ENCODE measurements at regions not wholly inside any gene's neighbourhood (a gene's known extent, or its start where the extent isn't known, plus 50 kb on each side); places are given as distances from the start of the nearest gene placed in this dataset.

DNA sequence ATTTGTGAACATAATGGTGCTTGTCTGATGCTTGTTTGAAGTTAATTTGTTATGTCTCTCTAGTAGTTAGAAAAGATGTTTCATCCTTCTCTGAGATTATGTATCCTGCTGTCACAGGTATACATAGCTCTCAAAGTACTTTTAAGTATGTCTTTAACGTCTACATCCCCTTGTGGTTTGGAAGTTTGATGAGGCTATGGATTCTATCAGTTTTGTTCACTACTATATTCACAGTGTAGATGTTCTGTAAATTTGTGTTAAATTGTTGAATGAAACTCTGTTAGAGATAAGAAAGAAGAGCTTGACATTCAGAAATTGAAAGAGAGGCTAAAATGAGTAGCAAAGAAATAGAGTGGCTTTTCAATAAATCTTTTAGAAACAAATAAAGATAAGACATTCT lies 304.6 kb upstream of the MIR17HG start:
- H3K36me3 ChIP-seq, result no peaks in the 10 kb centered on the region
- intact Hi-C loops (cut with DNase I), result no loop called here
- no peaks in the 10 kb centered on the region for H3K27me3 ChIP-seq
- no peaks in the 10 kb centered on the region for H3K4me1 ChIP-seq
- H3K9me3 ChIP-seq, result no peaks in the 10 kb centered on the region
- H3K4me3 ChIP-seq, result no peak overlapping the region
- no peak for TF ChIP-seq CTCF (IDR thresholded peaks at IDR 0.05)
- no peak for TF ChIP-seq POLR2AphosphoS5 (IDR thresholded peaks at IDR 0.05; ENCODE audit: insufficient read depth in 1 of 2, low read depth in 1 of 2)
- no peak for TF ChIP-seq POLR2A (IDR thresholded peaks at IDR 0.05)
- DNase-seq (ENCODE audit: extremely low spot score in 2 of 2), result no peak
- H3K27ac ChIP-seq, result no peak overlapping the region

GRCh38 chr13:91045351-91046034 lies 302.0 kb upstream of the MIR17HG start:
- TF ChIP-seq POLR2AphosphoS5 (IDR thresholded peaks at IDR 0.05; ENCODE audit: insufficient read depth in 1 of 2, low read depth in 1 of 2) (no peak), POLR2A (IDR thresholded peaks at IDR 0.05) (no peak), CTCF (IDR thresholded peaks at IDR 0.05) (no peak)
- H3K27ac ChIP-seq, result no peak overlapping the region
- no peaks in the 10 kb centered on the region for H3K4me1 ChIP-seq
- no peak overlapping the region for H3K4me3 ChIP-seq
- intact Hi-C loops (cut with DNase I), result no loop called here
- no peaks in the 10 kb centered on the region for H3K36me3 ChIP-seq
- no peaks in the 10 kb centered on the region for H3K9me3 ChIP-seq
- no peak for DNase-seq (ENCODE audit: extremely low spot score in 2 of 2)
- H3K27me3 ChIP-seq, result no peaks in the 10 kb centered on the region

GRCh38 chr13:91046715-91047327 lies 300.7 kb upstream of the MIR17HG start:
- H3K4me3 ChIP-seq, result no peak overlapping the region
- H3K27ac ChIP-seq, result no peak overlapping the region
- no peaks in the 10 kb centered on the region for H3K27me3 ChIP-seq
- DNase-seq (ENCODE audit: extremely low spot score in 2 of 2), result no peak
- intact Hi-C loops (cut with DNase I), result no loop called here
- TF ChIP-seq POLR2AphosphoS5 (IDR thresholded peaks at IDR 0.05; ENCODE audit: insufficient read depth in 1 of 2, low read depth in 1 of 2), result no peak
- no peak for TF ChIP-seq CTCF (IDR thresholded peaks at IDR 0.05)
- no peak for TF ChIP-seq POLR2A (IDR thresholded peaks at IDR 0.05)
- no peaks in the 10 kb centered on the region for H3K36me3 ChIP-seq
- H3K4me1 ChIP-seq, result no peaks in the 10 kb centered on the region
- no peaks in the 10 kb centered on the region for H3K9me3 ChIP-seq

GRCh38 chr13:91050970-91051369 lies 296.5 kb upstream of the MIR17HG start:
- no peaks in the 10 kb centered on the region for H3K9me3 ChIP-seq
- no peak for DNase-seq (ENCODE audit: extremely low spot score in 2 of 2)
- H3K4me3 ChIP-seq, result no peak overlapping the region
- H3K4me1 ChIP-seq, result no peaks in the 10 kb centered on the region
- TF ChIP-seq POLR2AphosphoS5 (IDR thresholded peaks at IDR 0.05; ENCODE audit: insufficient read depth in 1 of 2, low read depth in 1 of 2), result no peak
- TF ChIP-seq CTCF (IDR thresholded peaks at IDR 0.05), result no peak
- no peak for TF ChIP-seq POLR2A (IDR thresholded peaks at IDR 0.05)
- intact Hi-C loops (cut with DNase I), result no loop called here
- no peaks in the 10 kb centered on the region for H3K36me3 ChIP-seq
- H3K27ac ChIP-seq, result no peak overlapping the region
- no peaks in the 10 kb centered on the region for H3K27me3 ChIP-seq

DNA sequence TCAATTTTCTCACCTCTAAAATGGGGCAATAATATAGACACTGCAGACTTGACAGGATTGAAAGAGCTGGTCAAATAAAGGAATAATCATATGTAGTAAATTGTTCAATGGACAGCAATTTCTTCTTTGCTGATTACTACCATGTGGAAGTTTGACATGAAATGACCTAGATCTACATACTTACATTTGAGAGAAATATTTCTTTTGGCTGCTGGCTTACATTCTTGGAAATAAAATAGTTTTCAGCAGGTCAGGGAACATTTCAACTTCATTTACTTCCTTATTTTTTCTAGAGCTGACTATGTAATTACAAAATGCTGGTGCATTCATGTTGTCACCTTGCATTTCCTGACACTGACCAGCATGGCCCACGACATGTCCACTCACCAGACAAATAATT lies 294.6 kb upstream of the MIR17HG start:
- H3K4me1 ChIP-seq, result no peaks in the 10 kb centered on the region
- H3K36me3 ChIP-seq, result no peaks in the 10 kb centered on the region
- TF ChIP-seq CTCF (IDR thresholded peaks at IDR 0.05), result no peak
- no peak for TF ChIP-seq POLR2AphosphoS5 (IDR thresholded peaks at IDR 0.05; ENCODE audit: insufficient read depth in 1 of 2, low read depth in 1 of 2)
- no peak for TF ChIP-seq POLR2A (IDR thresholded peaks at IDR 0.05)
- intact Hi-C loops (cut with DNase I), result no loop called here
- DNase-seq (ENCODE audit: extremely low spot score in 2 of 2), result no peak
- H3K27ac ChIP-seq, result no peak overlapping the region
- H3K9me3 ChIP-seq, result no peaks in the 10 kb centered on the region
- no peaks in the 10 kb centered on the region for H3K27me3 ChIP-seq
- no peak overlapping the region for H3K4me3 ChIP-seq

All from vagina (tissue), 2 donors.